ENCODE measurements at regions not wholly inside any gene's neighbourhood (a gene's known extent, or its start where the extent isn't known, plus 50 kb on each side); places are given as distances from the start of the nearest gene placed in this dataset.

DNA sequence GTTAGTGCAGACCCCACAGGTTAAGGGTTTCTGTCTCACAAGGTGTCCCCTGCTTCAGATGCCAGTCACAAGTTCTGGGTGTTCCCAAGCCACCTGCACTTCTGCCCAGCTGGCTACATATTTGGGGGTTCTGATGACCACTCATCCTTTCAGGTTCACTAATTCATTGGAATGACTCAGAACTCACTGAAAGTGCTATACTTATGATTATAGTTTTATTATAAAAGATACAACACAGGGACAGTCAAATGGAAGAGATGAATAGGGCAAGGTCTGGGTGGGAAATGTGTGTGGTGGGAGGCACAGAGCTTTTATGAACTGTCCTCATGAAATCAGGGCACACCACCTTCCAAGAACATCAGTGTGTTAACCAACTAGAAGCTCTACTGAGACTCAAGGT lies 97.7 kb upstream of the CASK start:
- in situ Hi-C loops (cut with MboI; ENCODE audit: low pct_ligation_motif_present in 1 of 4, low pct_unique_long_range_greater_than_20kb in 1 of 4, low sequenced_read_pairs in 3 of 4) (no loop called here), intact Hi-C loops (cut with DNase I; ENCODE audit: low total_unique reads) (no loop called here)
- Histone ChIP-seq H3K4me1 (no peaks in the 10 kb centered on the region), H3K36me3 (no peaks in the 10 kb centered on the region), H3K4me3 (no peak overlapping the region), H3K27ac (no peak overlapping the region), H3K9me3 (no peaks in the 10 kb centered on the region), H3K27me3 (no peaks in the 10 kb centered on the region)
- DNase-seq: no peak
- TF ChIP-seq EP300 (IDR thresholded peaks at IDR 0.05; ENCODE audit: low read depth): no peak
- TF ChIP-seq, protein P1, sequence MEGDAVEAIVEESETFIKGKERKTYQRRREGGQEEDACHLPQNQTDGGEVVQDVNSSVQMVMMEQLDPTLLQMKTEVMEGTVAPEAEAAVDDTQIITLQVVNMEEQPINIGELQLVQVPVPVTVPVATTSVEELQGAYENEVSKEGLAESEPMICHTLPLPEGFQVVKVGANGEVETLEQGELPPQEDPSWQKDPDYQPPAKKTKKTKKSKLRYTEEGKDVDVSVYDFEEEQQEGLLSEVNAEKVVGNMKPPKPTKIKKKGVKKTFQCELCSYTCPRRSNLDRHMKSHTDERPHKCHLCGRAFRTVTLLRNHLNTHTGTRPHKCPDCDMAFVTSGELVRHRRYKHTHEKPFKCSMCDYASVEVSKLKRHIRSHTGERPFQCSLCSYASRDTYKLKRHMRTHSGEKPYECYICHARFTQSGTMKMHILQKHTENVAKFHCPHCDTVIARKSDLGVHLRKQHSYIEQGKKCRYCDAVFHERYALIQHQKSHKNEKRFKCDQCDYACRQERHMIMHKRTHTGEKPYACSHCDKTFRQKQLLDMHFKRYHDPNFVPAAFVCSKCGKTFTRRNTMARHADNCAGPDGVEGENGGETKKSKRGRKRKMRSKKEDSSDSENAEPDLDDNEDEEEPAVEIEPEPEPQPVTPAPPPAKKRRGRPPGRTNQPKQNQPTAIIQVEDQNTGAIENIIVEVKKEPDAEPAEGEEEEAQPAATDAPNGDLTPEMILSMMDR (IDR thresholded peaks at IDR 0.05): no peak
- TF ChIP-seq POLR2AphosphoS5 (IDR thresholded peaks at IDR 0.05): no peak
- no peak for TF ChIP-seq POLR2A (IDR thresholded peaks at IDR 0.05)

DNA sequence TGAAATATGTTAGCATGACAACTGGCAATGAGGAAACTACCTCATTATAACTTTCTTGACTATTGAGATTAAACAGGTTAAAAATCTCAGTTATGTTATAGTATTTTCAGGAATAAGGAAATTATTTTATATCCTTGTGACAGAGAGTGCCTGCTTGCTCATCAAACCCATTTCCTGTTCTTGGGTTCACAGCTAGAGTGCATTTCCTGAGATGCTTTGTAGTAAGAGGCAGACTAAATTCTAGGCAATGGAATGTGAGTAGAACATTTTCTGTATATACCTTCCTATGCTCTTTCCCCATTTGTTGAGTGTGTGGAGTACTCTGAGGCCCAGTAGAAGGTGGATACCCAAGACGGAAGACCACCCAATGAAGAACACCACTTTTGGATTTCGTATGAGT lies 96.9 kb upstream of the CASK start:
- H3K4me3 ChIP-seq: no peak overlapping the region
- intact Hi-C loops (cut with DNase I; ENCODE audit: low total_unique reads): no loop called here
- in situ Hi-C loops (cut with MboI; ENCODE audit: low pct_ligation_motif_present in 1 of 4, low pct_unique_long_range_greater_than_20kb in 1 of 4, low sequenced_read_pairs in 3 of 4): no loop called here
- H3K9me3 ChIP-seq: no peaks in the 10 kb centered on the region
- 91 to 100% methylated on average over 2 of the region's 2 CpGs for WGBS, 2 donors (ENCODE audit: low coverage in 1 of 2)
- H3K27ac ChIP-seq: no peak overlapping the region
- H3K27me3 ChIP-seq: no peaks in the 10 kb centered on the region
- TF ChIP-seq POLR2A (IDR thresholded peaks at IDR 0.05) (no peak), POLR2AphosphoS5 (IDR thresholded peaks at IDR 0.05) (no peak)
- no peak for DNase-seq
- H3K4me1 ChIP-seq: no peaks in the 10 kb centered on the region
- no peaks in the 10 kb centered on the region for H3K36me3 ChIP-seq

DNA sequence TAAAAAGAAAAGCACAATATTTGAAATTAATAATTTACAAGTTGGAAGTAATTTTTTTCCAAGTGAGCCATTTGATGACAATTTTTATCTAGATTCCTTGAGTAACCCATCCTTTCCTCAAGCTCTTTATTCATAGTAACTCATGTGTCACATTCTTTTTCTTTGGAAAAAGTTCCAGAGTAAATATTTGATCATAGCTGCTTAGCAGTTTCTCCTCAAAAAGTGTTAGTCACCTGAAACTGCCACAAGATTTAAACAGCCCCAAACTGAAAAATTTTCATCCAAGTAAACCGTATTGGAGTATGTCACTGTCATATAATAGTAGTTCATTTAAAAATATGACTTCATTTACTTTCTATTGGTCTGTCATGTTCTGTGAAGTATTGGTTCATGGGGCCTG lies 94.6 kb upstream of the CASK start:
- no peaks in the 10 kb centered on the region for H3K36me3 ChIP-seq
- intact Hi-C loops (cut with DNase I; ENCODE audit: low total_unique reads): no loop called here

DNA sequence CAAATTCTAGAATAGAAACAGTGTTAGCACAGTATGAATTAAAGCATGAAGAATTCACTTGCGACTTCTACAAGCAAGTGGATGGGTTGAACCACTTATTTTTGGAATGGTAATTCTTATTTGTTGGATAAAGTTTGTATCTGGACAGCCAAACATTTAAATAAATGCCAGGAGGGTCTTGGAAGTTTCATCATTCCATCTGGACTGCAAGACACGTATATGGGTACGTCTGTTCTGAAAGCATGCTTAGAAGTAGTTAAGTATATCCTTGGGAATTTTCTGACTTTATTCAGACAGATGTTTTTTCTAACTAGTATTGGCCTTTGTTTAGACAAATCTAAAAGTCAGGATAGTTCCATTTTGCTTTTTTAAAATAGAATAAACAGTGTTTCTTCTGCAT lies 77.5 kb upstream of the CASK start:
- no peaks in the 10 kb centered on the region for H3K4me1 ChIP-seq
- H3K27me3 ChIP-seq: no peaks in the 10 kb centered on the region
- H3K4me3 ChIP-seq: no peak overlapping the region
- H3K9me3 ChIP-seq: no peaks in the 10 kb centered on the region
- no peak for TF ChIP-seq EP300 (IDR thresholded peaks at IDR 0.05; ENCODE audit: low read depth)
- TF ChIP-seq, protein P1 (IDR thresholded peaks at IDR 0.05): no peak
- TF ChIP-seq POLR2AphosphoS5 (IDR thresholded peaks at IDR 0.05): no peak
- no peak for TF ChIP-seq POLR2A (IDR thresholded peaks at IDR 0.05)
- intact Hi-C loops (cut with DNase I; ENCODE audit: low total_unique reads) (no loop called here), in situ Hi-C loops (cut with MboI; ENCODE audit: low pct_ligation_motif_present in 1 of 4, low pct_unique_long_range_greater_than_20kb in 1 of 4, low sequenced_read_pairs in 3 of 4) (no loop called here)
- WGBS, 2 donors (ENCODE audit: low coverage in 1 of 2): 82% methylated on average over 3 of the region's 3 CpGs; no CpG with 5 or more reads in 1 of the 2 donors
- DNase-seq: no peak
- no peak overlapping the region for H3K27ac ChIP-seq
- H3K36me3 ChIP-seq: no peaks in the 10 kb centered on the region

More for the DNA sequence above, 94.6 kb upstream of the CASK start:
- Histone ChIP-seq H3K4me1 (no peaks in the 10 kb centered on the region), H3K4me3 (no peak overlapping the region), H3K27ac (no peak overlapping the region), H3K9me3 (no peaks in the 10 kb centered on the region), H3K27me3 (no peaks in the 10 kb centered on the region)
- TF ChIP-seq, protein P1 (IDR thresholded peaks at IDR 0.05): no peak
- TF ChIP-seq POLR2AphosphoS5 (IDR thresholded peaks at IDR 0.05) (no peak), POLR2A (IDR thresholded peaks at IDR 0.05) (no peak), EP300 (IDR thresholded peaks at IDR 0.05; ENCODE audit: low read depth) (no peak)
- DNase-seq: no peak
- in situ Hi-C loops (cut with MboI; ENCODE audit: low pct_ligation_motif_present in 1 of 4, low pct_unique_long_range_greater_than_20kb in 1 of 4, low sequenced_read_pairs in 3 of 4): no loop called here
- WGBS, 2 donors (ENCODE audit: low coverage in 1 of 2): 63 to 100% methylated on average over 1 of the region's 1 CpG

DNA sequence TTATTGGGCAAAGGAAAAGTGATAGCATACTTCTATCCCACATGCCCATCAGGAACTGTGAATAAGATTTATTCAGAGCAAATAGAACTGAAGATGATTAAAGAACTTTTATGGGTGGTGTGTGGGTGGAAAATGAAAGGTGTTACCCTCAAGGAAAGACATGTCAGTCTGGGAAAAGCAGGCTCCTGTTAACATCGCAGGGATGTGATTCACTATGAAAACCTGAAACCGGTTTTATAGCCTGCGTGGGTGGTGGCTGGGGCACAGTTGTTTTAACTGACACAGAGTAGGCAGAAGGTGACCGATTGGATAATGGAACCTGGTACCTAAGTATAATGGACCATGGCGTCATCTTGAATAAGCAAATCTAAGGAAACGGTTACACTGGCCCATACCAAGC lies 61.3 kb upstream of the CASK start:
- no peak overlapping the region for H3K27ac ChIP-seq
- DNase-seq: peak; percentile 20
- in situ Hi-C loops (cut with MboI; ENCODE audit: low pct_ligation_motif_present in 1 of 4, low pct_unique_long_range_greater_than_20kb in 1 of 4, low sequenced_read_pairs in 3 of 4): no loop called here
- whole genome bisulfite sequencing, 2 donors (ENCODE audit: low coverage in 1 of 2): 36 to 46% methylated on average over 3 to 6 of the region's 6 CpGs
- intact Hi-C loops (cut with DNase I; ENCODE audit: low total_unique reads): no loop called here
- TF ChIP-seq POLR2AphosphoS5 (IDR thresholded peaks at IDR 0.05) (no peak), EP300 (IDR thresholded peaks at IDR 0.05; ENCODE audit: low read depth) (no peak), POLR2A (IDR thresholded peaks at IDR 0.05) (no peak)
- TF ChIP-seq, protein P1 (IDR thresholded peaks at IDR 0.05): no peak
- H3K4me3 ChIP-seq: no peak overlapping the region
- no peaks in the 10 kb centered on the region for H3K4me1 ChIP-seq
- no peaks in the 10 kb centered on the region for H3K27me3 ChIP-seq
- no peaks in the 10 kb centered on the region for H3K9me3 ChIP-seq
- H3K36me3 ChIP-seq: no peaks in the 10 kb centered on the region

Measured in transverse colon (tissue), 4 donors.